ENCODE measurements at regions not wholly inside any gene's neighbourhood (a gene's known extent, or its start where the extent isn't known, plus 50 kb on each side); places are given as distances from the start of the nearest gene placed in this dataset.

DNA sequence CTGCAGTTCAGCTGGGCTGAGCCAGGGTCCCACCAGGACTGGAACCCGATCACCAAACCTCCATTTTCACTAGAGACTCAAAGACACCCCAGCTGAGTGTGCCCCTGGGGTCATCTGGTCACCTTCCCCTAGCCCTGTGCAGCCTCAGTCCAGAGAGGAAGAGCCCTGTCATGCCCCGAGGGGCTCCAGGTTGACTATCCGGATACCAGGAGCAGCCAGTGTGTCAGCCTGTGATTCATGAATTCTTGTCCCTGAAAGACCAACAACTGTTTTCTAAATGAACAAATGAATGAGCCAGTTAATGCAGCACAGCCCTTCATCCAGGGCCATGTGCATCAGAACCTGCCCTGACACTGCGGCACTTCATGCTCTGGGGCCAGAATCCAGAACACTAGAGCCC lies 201.9 kb upstream of the TCERG1L start:
- no peak overlapping the region for H3K27ac ChIP-seq (ENCODE audit: low read depth in 1 of 2, low read length in 2 of 2)
- H3K4me3 ChIP-seq (ENCODE audit: low read length) = no peak overlapping the region
- ChIA-PET CTCF (no interaction called here), POLR2A (no interaction called here)
- TF ChIP-seq, protein P1, sequence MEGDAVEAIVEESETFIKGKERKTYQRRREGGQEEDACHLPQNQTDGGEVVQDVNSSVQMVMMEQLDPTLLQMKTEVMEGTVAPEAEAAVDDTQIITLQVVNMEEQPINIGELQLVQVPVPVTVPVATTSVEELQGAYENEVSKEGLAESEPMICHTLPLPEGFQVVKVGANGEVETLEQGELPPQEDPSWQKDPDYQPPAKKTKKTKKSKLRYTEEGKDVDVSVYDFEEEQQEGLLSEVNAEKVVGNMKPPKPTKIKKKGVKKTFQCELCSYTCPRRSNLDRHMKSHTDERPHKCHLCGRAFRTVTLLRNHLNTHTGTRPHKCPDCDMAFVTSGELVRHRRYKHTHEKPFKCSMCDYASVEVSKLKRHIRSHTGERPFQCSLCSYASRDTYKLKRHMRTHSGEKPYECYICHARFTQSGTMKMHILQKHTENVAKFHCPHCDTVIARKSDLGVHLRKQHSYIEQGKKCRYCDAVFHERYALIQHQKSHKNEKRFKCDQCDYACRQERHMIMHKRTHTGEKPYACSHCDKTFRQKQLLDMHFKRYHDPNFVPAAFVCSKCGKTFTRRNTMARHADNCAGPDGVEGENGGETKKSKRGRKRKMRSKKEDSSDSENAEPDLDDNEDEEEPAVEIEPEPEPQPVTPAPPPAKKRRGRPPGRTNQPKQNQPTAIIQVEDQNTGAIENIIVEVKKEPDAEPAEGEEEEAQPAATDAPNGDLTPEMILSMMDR (IDR thresholded peaks at IDR 0.05) = no peak
- Mint-ChIP-seq H3K4me3 (no peak overlapping the region), H3K27ac (no peak overlapping the region), H3K9me3 (peaks cover 8% of the 10 kb centered on the region), H3K27me3 (no peaks in the 10 kb centered on the region), H3K36me3 (ENCODE audit: low read depth) (no peaks in the 10 kb centered on the region), H3K4me1 (ENCODE audit: low read depth) (no peaks in the 10 kb centered on the region)
- H3K36me3 ChIP-seq (ENCODE audit: insufficient read depth, low read length) = no peaks in the 10 kb centered on the region
- no peak for DNase-seq
- no peak for ATAC-seq (ENCODE audit: poor library complexity)
- intact Hi-C loops (cut with DNase I, micrococcal nuclease) = no loop called here
- H3K9me3 ChIP-seq (ENCODE audit: control insufficient read depth in 1 of 2, insufficient read depth in 1 of 2, low read length in 2 of 2) = peaks cover 3 to 46% of the 10 kb centered on the region in 2 experiments
- H3K4me1 ChIP-seq (ENCODE audit: insufficient read depth, low read length) = no peaks in the 10 kb centered on the region
- no peaks in the 10 kb centered on the region for H3K27me3 ChIP-seq (ENCODE audit: control insufficient read depth in 1 of 2, insufficient read depth in 2 of 2, low read length in 2 of 2)

DNA sequence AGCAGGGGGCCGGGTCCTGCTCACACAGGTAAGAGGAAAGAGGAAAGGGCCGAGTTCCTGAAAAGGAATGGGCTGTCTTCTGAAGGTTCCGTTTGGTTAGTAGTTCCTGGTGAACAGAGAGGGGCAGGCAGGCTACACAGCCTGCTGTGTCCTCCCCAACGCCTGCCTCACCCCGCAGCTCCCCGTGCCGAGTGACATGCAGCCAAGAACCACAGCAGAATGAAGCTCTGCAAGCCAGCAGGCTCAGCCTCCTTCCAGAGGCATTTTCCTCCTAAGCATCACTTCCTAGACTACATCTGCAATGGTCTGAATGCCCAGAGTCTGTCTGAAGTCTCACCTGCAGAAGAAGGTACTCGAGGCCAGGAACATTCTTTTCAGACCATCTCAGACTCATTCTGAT lies 202.4 kb upstream of the TCERG1L start:
- TF ChIP-seq, protein P1 (IDR thresholded peaks at IDR 0.05) = no peak
- CTCF ChIA-PET = no interaction called here
- H3K4me1 ChIP-seq (ENCODE audit: insufficient read depth, low read length) = no peaks in the 10 kb centered on the region
- H3K27ac ChIP-seq (ENCODE audit: low read depth in 1 of 2, low read length in 2 of 2) = no peak overlapping the region
- Mint-ChIP-seq H3K4me1 (ENCODE audit: low read depth) (no peaks in the 10 kb centered on the region), H3K36me3 (ENCODE audit: low read depth) (no peaks in the 10 kb centered on the region), H3K27ac (no peak overlapping the region), H3K4me3 (no peak overlapping the region), H3K27me3 (no peaks in the 10 kb centered on the region), H3K9me3 (peaks cover 6% of the 10 kb centered on the region)
- DNase-seq (no peak), ATAC-seq (ENCODE audit: poor library complexity) (no peak)
- no peak overlapping the region for H3K4me3 ChIP-seq (ENCODE audit: low read length)
- intact Hi-C loops (cut with DNase I, micrococcal nuclease) = no loop called here
- H3K9me3 ChIP-seq (ENCODE audit: control insufficient read depth in 1 of 2, insufficient read depth in 1 of 2, low read length in 2 of 2) = peaks cover 3 to 50% of the 10 kb centered on the region in 2 experiments
- no peaks in the 10 kb centered on the region for H3K27me3 ChIP-seq (ENCODE audit: control insufficient read depth in 1 of 2, insufficient read depth in 2 of 2, low read length in 2 of 2)
- H3K36me3 ChIP-seq (ENCODE audit: insufficient read depth, low read length) = no peaks in the 10 kb centered on the region
- POLR2A ChIA-PET = no interaction called here

DNA sequence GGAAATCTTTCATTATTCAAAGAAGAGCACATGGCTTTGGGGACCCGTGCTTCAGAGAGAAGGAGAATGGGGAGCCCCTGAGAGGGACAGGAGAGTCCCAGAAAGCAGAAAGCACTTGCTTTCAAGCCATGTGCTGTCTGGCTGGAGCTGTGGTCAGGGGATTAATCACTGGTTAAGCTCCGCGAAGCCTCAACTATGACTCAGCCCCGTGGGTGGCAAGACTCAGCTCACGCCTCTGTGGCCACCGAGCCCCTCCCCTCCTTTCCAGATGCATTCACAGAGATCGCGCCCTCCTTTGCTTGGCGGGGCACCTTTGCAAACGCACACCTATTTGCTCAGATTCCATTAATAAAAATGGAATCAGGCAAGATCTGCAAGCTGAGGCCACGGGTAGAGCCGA lies 202.9 kb upstream of the TCERG1L start:
- Histone ChIP-seq H3K4me1 (ENCODE audit: insufficient read depth, low read length) (no peaks in the 10 kb centered on the region), H3K36me3 (ENCODE audit: insufficient read depth, low read length) (no peaks in the 10 kb centered on the region), H3K27me3 (ENCODE audit: control insufficient read depth in 1 of 2, insufficient read depth in 2 of 2, low read length in 2 of 2) (no peaks in the 10 kb centered on the region), H3K4me3 (ENCODE audit: low read length) (no peak overlapping the region), H3K27ac (ENCODE audit: low read depth in 1 of 2, low read length in 2 of 2) (no peak overlapping the region), H3K9me3 (ENCODE audit: control insufficient read depth in 1 of 2, insufficient read depth in 1 of 2, low read length in 2 of 2) (peaks cover 3 to 50% of the 10 kb centered on the region in 2 experiments)
- CTCF ChIA-PET = no interaction called here
- POLR2A ChIA-PET = no interaction called here
- H3K4me3 Mint-ChIP-seq = no peak overlapping the region
- intact Hi-C loops (cut with DNase I, micrococcal nuclease) = no loop called here
- no peak for DNase-seq
- ATAC-seq (ENCODE audit: poor library complexity) = no peak
- TF ChIP-seq, protein P1 (IDR thresholded peaks at IDR 0.05) = no peak
- no peaks in the 10 kb centered on the region for H3K36me3 Mint-ChIP-seq (ENCODE audit: low read depth)
- H3K27ac Mint-ChIP-seq = no peak overlapping the region
- no peaks in the 10 kb centered on the region for H3K4me1 Mint-ChIP-seq (ENCODE audit: low read depth)
- no peaks in the 10 kb centered on the region for H3K27me3 Mint-ChIP-seq
- peaks cover 3% of the 10 kb centered on the region for H3K9me3 Mint-ChIP-seq
